Tibial artery (tissue), 4 donors: ENCODE measurements at regions not wholly inside any gene's neighbourhood (a gene's known extent, or its start where the extent isn't known, plus 50 kb on each side); places are given as distances from the start of the nearest gene placed in this dataset.

Experiments used
- DNase-seq, 2 donors: peaks; one replicate each; pipeline ENCODE4 v3.0.0-alpha.2; 2019
- H3K27ac ChIP-seq, 2 donors: fragments of 200-600 bp; sonication (generic) in 1 of 2; 1 replicate in 1 of 2; 2 replicates in 1 of 2; pipeline ENCODE4 v1.5.1; 2018 to 2019; ENCODE audit warnings: mild to moderate bottlenecking in 1 of 2
- H3K27me3 ChIP-seq, 2 donors: fragments of 200-600 bp; sonication (generic) in 1 of 2; one replicate each; pipeline versions ENCODE4 v1.5.1 to v1.6.0; 2016 to 2019
- H3K36me3 ChIP-seq, 3 donors: fragments of 200-600 bp; sonication (generic) in 2 of 3; one replicate each; pipeline ENCODE4 v1.5.1; 2016 to 2019; ENCODE audit warnings: mild to moderate bottlenecking in 2 of 3
- H3K4me1 ChIP-seq, 4 donors: fragments of 200-600 bp; sonication (generic) in 2 of 4; 1 replicate in 3 of 4; 2 replicates in 1 of 4; pipeline ENCODE4 v1.5.1; 2016 to 2019
- H3K4me3 ChIP-seq, 2 donors: fragments of 200-600 bp; sonication (generic) in 1 of 2; 1 replicate in 1 of 2; 2 replicates in 1 of 2; pipeline ENCODE4 v1.5.1; 2018 to 2019; ENCODE audit warnings: mild to moderate bottlenecking in 2 of 2
- H3K9me3 ChIP-seq, 3 donors: fragments of 200-600 bp; sonication (generic) in 1 of 3; one replicate each; pipeline ENCODE4 v1.5.1; 2016 to 2019
- intact Hi-C: fragments of 100-400 bp; cut with DNase I; formaldehyde crosslinking; loops from one replicate; pipeline ENCODE4 v1.15.0; 2023; ENCODE audit warnings: low total_unique reads
- TF ChIP-seq, protein P1 (sequence below), 2 experiments: fragments of 200-600 bp in 1 of 2; fragments of 450-650 bp in 1 of 2; IDR thresholded peaks; one replicate each; pipeline ENCODE4 v1.5.1; 2017 to 2019; ENCODE audit warnings: antibody characterized with exemption in 2 of 2, mild to moderate bottlenecking in 1 of 2, moderate library complexity in 1 of 2

- Histone ChIP-seq H3K4me1 (no peaks in the 10 kb centered on the region), H3K9me3 (peaks cover 0 to 5% (median 0%) of the 10 kb centered on the region in 3 donors), H3K36me3 (no peaks in the 10 kb centered on the region), H3K4me3 (no peak overlapping the region), H3K27me3 (no peaks in the 10 kb centered on the region), H3K27ac (no peak overlapping the region)
- DNase-seq, result no peak
- TF ChIP-seq, protein P1, sequence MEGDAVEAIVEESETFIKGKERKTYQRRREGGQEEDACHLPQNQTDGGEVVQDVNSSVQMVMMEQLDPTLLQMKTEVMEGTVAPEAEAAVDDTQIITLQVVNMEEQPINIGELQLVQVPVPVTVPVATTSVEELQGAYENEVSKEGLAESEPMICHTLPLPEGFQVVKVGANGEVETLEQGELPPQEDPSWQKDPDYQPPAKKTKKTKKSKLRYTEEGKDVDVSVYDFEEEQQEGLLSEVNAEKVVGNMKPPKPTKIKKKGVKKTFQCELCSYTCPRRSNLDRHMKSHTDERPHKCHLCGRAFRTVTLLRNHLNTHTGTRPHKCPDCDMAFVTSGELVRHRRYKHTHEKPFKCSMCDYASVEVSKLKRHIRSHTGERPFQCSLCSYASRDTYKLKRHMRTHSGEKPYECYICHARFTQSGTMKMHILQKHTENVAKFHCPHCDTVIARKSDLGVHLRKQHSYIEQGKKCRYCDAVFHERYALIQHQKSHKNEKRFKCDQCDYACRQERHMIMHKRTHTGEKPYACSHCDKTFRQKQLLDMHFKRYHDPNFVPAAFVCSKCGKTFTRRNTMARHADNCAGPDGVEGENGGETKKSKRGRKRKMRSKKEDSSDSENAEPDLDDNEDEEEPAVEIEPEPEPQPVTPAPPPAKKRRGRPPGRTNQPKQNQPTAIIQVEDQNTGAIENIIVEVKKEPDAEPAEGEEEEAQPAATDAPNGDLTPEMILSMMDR (IDR thresholded peaks at IDR 0.05), result no peak
- intact Hi-C loops, result no loop called here
Observed at GRCh38 chr9:124199474-124199873, 58.3 kb upstream of the NEK6 start.

GRCh38 chr9:124202447-124202971 is 55.2 kb upstream of the NEK6 start:
- DNase-seq, result peak in 1 of 2 donors; percentile 60
- H3K4me3 ChIP-seq, result no peak overlapping the region
- peaks cover 0 to 2% of the 10 kb centered on the region in 2 donors for H3K27me3 ChIP-seq
- H3K9me3 ChIP-seq, result no peaks in the 10 kb centered on the region
- H3K4me1 ChIP-seq, result no peaks in the 10 kb centered on the region
- intact Hi-C loops, result no loop called here
- TF ChIP-seq, protein P1 (IDR thresholded peaks at IDR 0.05), result no peak
- H3K27ac ChIP-seq, result no peak overlapping the region
- no peaks in the 10 kb centered on the region for H3K36me3 ChIP-seq

GRCh38 chr9:124205686-124206352 is 51.9 kb upstream of the NEK6 start:
- no peak overlapping the region for H3K4me3 ChIP-seq
- H3K27me3 ChIP-seq, result peaks cover 0 to 2% of the 10 kb centered on the region in 2 donors
- H3K4me1 ChIP-seq, result no peaks in the 10 kb centered on the region
- no peaks in the 10 kb centered on the region for H3K36me3 ChIP-seq
- DNase-seq, result no peak
- no peak overlapping the region for H3K27ac ChIP-seq
- TF ChIP-seq, protein P1 (IDR thresholded peaks at IDR 0.05), result no peak
- intact Hi-C loops, result no loop called here
- no peaks in the 10 kb centered on the region for H3K9me3 ChIP-seq

- H3K9me3 ChIP-seq, result no peaks in the 10 kb centered on the region
Observed at GRCh38 chr9:124206391-124206790, 51.4 kb upstream of the NEK6 start.

More at GRCh38 chr9:124206391-124206790, 51.4 kb upstream of the NEK6 start:
- TF ChIP-seq, protein P1 (IDR thresholded peaks at IDR 0.05), result no peak
- H3K27me3 ChIP-seq, result peaks cover 0 to 2% of the 10 kb centered on the region in 2 donors
- no peak for DNase-seq
- H3K4me3 ChIP-seq, result no peak overlapping the region
- H3K36me3 ChIP-seq, result no peaks in the 10 kb centered on the region
- intact Hi-C loops, result no loop called here
- no peaks in the 10 kb centered on the region for H3K4me1 ChIP-seq
- no peak overlapping the region for H3K27ac ChIP-seq
